ENCODE measurements at regions not wholly inside any gene's neighbourhood (a gene's known extent, or its start where the extent isn't known, plus 50 kb on each side); places are given as distances from the start of the nearest gene placed in this dataset.
"Not testable (repeated sequence)": the region's sequence is repeated elsewhere in the genome, so short reads cannot be mapped to it uniquely, and the experiment has no call there.

- DNase-seq = no peak
These were observed 144.0 kb upstream of the TLE3 start for GRCh38 chr15:70241561-70242320.

- DNase-seq = no peak
These were observed 143.2 kb upstream of the TLE3 start for GRCh38 chr15:70240820-70241430.

- no peak for DNase-seq
These were observed 142.4 kb upstream of the TLE3 start for GRCh38 chr15:70240082-70240481.

GRCh38 chr15:70238917-70239316 lies 141.2 kb upstream of the TLE3 start:
- no peak for DNase-seq

- DNase-seq = no peak
These were observed 139.9 kb upstream of the TLE3 start for GRCh38 chr15:70237626-70238025.

- no peak for DNase-seq
These were observed 138.8 kb upstream of the TLE3 start for GRCh38 chr15:70236341-70237086.

GRCh38 chr15:70235347-70235746 lies 137.6 kb upstream of the TLE3 start:
- DNase-seq = no peak

GRCh38 chr15:70234256-70234905 lies 136.7 kb upstream of the TLE3 start:
- DNase-seq = no peak

- no peak for DNase-seq
These were observed 133.8 kb upstream of the TLE3 start for GRCh38 chr15:70231484-70231883.

- DNase-seq = not testable (repeated sequence)
These were observed 130.2 kb upstream of the TLE3 start for GRCh38 chr15:70227918-70228317.

GRCh38 chr15:70227147-70227546 lies 129.4 kb upstream of the TLE3 start:
- DNase-seq = no peak

GRCh38 chr15:70226337-70226980 lies 128.7 kb upstream of the TLE3 start:
- no peak for DNase-seq

GRCh38 chr15:70225416-70225815 lies 127.7 kb upstream of the TLE3 start:
- no peak for DNase-seq

GRCh38 chr15:70222606-70223005 lies 124.9 kb upstream of the TLE3 start:
- no peak for DNase-seq

GRCh38 chr15:70220490-70221096 lies 122.9 kb upstream of the TLE3 start:
- no peak for DNase-seq

- DNase-seq = no peak
These were observed 122.2 kb upstream of the TLE3 start for GRCh38 chr15:70219966-70220365.

- DNase-seq = no peak
These were observed 121.7 kb upstream of the TLE3 start for GRCh38 chr15:70219256-70219895.

- DNase-seq = no peak
These were observed 119.8 kb upstream of the TLE3 start for GRCh38 chr15:70217226-70218160.

GRCh38 chr15:70215951-70216350 lies 118.2 kb upstream of the TLE3 start:
- DNase-seq = no peak

GRCh38 chr15:70214941-70215635 lies 117.4 kb upstream of the TLE3 start:
- DNase-seq = no peak
